HG02884 (cell line): ENCODE measurements at regions not wholly inside any gene's neighbourhood (a gene's known extent, or its start where the extent isn't known, plus 50 kb on each side); places are given as distances from the start of the nearest gene placed in this dataset.

ENCODE experiments used
- ATAC-seq: cut with Tn5 transposase; IDR thresholded peaks from one replicate; pipeline ENCODE4 v1.9.1; 2021; ENCODE audit warnings: mild to moderate bottlenecking, moderate library complexity; ENCODE audit not compliant: unreplicated experiment

- ATAC-seq, result no peak
Observed at GRCh38 chr14:97539884-97540283, 742.7 kb downstream of the VRK1 start.

GRCh38 chr14:97543221-97543620 is 746.0 kb downstream of the VRK1 start:
- no peak for ATAC-seq

GRCh38 chr14:97543816-97544215 is 746.6 kb downstream of the VRK1 start:
- no peak for ATAC-seq

- no peak for ATAC-seq
Observed at GRCh38 chr14:97544571-97544970, 747.4 kb downstream of the VRK1 start.

GRCh38 chr14:97546491-97547230 is 749.5 kb downstream of the VRK1 start:
- no peak for ATAC-seq

- no peak for ATAC-seq
Observed at GRCh38 chr14:97550463-97550862, 753.3 kb downstream of the VRK1 start.

GRCh38 chr14:97554597-97554996 is 757.4 kb downstream of the VRK1 start:
- no peak for ATAC-seq

- no peak for ATAC-seq
Observed at GRCh38 chr14:97564334-97564733, 767.2 kb downstream of the VRK1 start.

GRCh38 chr14:97571201-97571600 is 774.0 kb downstream of the VRK1 start:
- no peak for ATAC-seq

GRCh38 chr14:97571866-97572555 is 774.8 kb downstream of the VRK1 start:
- no peak for ATAC-seq

GRCh38 chr14:97572583-97573458 is 775.6 kb downstream of the VRK1 start:
- ATAC-seq, result no peak

- no peak for ATAC-seq
Observed at GRCh38 chr14:97575677-97576076, 778.5 kb downstream of the VRK1 start.

- no peak for ATAC-seq
Observed at GRCh38 chr14:97578982-97579548, 781.9 kb downstream of the VRK1 start.

GRCh38 chr14:97581016-97581415 is 783.8 kb downstream of the VRK1 start:
- ATAC-seq, result no peak

- no peak for ATAC-seq
Observed at GRCh38 chr14:97582022-97582421, 784.8 kb downstream of the VRK1 start.

GRCh38 chr14:97584528-97584927 is 787.3 kb downstream of the VRK1 start:
- ATAC-seq, result no peak

GRCh38 chr14:97592341-97592980 is 795.3 kb downstream of the VRK1 start:
- ATAC-seq, result no peak

- no peak for ATAC-seq
Observed at GRCh38 chr14:97594306-97594705, 797.1 kb downstream of the VRK1 start.

GRCh38 chr14:97602438-97603117 is 805.4 kb downstream of the VRK1 start:
- no peak for ATAC-seq

GRCh38 chr14:97603201-97603600 is 806.0 kb downstream of the VRK1 start:
- ATAC-seq, result no peak
